ENCODE measurements at regions not wholly inside any gene's neighbourhood (a gene's known extent, or its start where the extent isn't known, plus 50 kb on each side); places are given as distances from the start of the nearest gene placed in this dataset.

DNA sequence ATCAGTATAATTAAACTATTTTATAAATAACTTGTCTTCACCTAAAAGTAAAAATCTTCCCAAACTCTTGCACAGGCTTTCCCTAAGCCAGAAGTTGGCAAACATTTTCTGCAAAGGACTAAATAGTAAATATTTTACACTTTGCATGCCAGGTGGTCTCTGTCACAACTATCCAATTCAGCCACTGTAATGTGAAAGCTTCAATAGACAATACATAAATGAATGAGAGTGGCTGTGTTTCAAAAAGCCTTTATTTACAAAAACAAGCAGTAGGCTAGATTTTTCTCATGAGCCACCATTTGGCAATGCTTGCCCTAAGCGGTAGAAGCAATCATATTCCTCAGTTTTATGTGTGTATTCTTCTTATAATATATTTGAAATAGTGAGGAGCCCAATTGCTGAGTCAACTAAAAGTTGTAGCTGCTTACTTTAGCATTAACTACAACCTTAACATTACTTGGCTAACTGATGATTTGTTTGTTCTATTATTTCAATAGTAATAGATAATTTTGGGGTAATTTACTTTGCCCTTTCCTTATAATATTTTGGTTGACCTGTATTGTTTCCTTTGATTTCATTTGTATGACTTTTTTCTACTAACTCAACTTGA, 236.0 kb upstream of the SYT1 start:
- Histone ChIP-seq H3K36me3 (ENCODE audit: low read depth) (no peaks in the 10 kb centered on the region), H3K4me1 (ENCODE audit: low read depth) (no peaks in the 10 kb centered on the region), H3K9me3 (no peaks in the 10 kb centered on the region), H3K4me3 (no peak overlapping the region)
- intact Hi-C loops (cut with DNase I, micrococcal nuclease) = no loop called here
- DNase-seq (no peak), ATAC-seq (no peak)
- TF ChIP-seq, protein P1, sequence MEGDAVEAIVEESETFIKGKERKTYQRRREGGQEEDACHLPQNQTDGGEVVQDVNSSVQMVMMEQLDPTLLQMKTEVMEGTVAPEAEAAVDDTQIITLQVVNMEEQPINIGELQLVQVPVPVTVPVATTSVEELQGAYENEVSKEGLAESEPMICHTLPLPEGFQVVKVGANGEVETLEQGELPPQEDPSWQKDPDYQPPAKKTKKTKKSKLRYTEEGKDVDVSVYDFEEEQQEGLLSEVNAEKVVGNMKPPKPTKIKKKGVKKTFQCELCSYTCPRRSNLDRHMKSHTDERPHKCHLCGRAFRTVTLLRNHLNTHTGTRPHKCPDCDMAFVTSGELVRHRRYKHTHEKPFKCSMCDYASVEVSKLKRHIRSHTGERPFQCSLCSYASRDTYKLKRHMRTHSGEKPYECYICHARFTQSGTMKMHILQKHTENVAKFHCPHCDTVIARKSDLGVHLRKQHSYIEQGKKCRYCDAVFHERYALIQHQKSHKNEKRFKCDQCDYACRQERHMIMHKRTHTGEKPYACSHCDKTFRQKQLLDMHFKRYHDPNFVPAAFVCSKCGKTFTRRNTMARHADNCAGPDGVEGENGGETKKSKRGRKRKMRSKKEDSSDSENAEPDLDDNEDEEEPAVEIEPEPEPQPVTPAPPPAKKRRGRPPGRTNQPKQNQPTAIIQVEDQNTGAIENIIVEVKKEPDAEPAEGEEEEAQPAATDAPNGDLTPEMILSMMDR (IDR thresholded peaks at IDR 0.05) = no peak

DNA sequence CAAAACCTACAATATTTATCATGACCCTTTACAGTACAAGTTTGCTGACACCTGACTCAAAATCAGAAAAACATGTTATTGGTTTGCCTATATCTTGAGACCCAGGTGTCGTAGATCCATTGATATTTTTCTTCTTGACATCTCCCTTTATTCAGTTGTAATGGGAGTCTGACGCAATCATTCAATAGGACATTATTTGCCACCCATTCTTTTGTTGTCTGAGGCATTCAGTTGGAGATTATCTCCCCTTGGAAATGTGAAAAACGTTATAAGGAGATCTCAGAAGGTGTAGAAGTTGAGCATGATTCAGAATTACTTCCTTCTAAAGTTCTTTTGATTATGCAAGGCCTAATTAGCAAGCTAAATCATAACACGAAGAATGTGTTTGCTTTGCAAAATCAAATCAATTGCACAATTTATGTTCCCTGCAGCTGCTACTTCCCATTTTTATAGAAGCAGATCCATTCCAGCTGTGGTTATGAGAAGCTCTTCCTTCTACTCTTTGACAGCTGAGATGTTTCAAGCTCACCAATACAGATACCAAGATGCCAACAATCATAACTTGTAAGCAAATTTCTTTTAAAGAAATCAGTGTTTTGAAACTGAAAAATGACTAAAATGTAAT, 228.2 kb upstream of the SYT1 start:
- H3K4me1 ChIP-seq (ENCODE audit: low read depth) = no peaks in the 10 kb centered on the region
- ATAC-seq = no peak

DNA sequence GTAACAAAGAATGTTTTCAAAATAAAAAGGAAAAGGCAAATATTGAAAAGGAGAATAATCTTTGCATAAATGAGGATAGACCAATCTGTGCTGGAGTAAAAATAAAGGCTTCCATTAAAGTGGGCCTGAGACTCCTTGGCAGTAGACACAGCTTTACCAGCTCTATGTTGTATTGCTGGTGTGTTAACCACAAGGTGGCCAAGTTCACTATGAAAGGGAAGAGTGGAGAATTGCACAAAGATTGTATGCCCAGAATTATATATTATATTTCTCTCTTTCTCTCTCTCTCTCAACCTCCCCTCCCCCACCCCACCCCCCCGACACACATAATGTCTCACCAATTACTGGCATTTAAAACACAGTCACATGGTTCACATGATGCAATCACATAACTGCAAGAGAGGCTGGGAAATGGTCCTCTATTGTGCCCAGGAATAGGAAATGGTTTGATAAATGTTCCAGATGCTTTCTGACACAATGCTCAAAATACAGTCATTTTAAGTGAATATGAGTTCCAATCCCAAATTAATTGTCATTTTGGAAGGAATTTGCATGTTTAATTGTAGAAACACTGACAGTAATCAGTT, 222.6 kb upstream of the SYT1 start:
- H3K36me3 ChIP-seq (ENCODE audit: low read depth) = no peaks in the 10 kb centered on the region
- H3K4me1 ChIP-seq (ENCODE audit: low read depth) = no peaks in the 10 kb centered on the region
- DNase-seq = no peak
- intact Hi-C loops (cut with DNase I, micrococcal nuclease) = no loop called here
- TF ChIP-seq, protein P1 (IDR thresholded peaks at IDR 0.05) = no peak
- no peak overlapping the region for H3K4me3 ChIP-seq
- H3K9me3 ChIP-seq = no peaks in the 10 kb centered on the region
- no peak for ATAC-seq

More for the DNA sequence above, 228.2 kb upstream of the SYT1 start:
- intact Hi-C loops (cut with DNase I, micrococcal nuclease) = no loop called here
- DNase-seq = no peak
- no peaks in the 10 kb centered on the region for H3K9me3 ChIP-seq
- TF ChIP-seq, protein P1 (IDR thresholded peaks at IDR 0.05) = no peak
- no peaks in the 10 kb centered on the region for H3K36me3 ChIP-seq (ENCODE audit: low read depth)
- no peak overlapping the region for H3K4me3 ChIP-seq

DNA sequence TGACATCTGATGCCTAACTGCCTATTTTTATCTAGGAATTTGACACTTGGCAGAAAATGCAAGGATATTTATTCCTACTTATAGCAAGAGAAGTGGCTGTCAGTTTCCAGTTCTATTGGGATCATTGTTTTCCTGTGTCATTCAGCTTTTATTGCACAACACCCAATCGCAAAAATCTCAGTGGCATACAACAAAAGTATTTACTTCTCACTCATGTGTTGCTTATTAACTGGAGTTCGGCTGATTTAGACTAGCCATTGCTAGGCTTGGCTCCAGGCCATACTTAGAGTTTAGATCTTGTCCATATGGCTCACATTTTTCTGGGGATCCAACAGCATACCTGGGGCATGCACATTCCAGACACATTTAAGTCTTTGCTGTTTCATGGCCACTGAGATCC, 218.6 kb upstream of the SYT1 start:
- intact Hi-C loops (cut with DNase I, micrococcal nuclease) = no loop called here
- no peak overlapping the region for H3K4me3 ChIP-seq
- H3K36me3 ChIP-seq (ENCODE audit: low read depth) = no peaks in the 10 kb centered on the region
- DNase-seq = no peak
- ATAC-seq = no peak
- H3K4me1 ChIP-seq (ENCODE audit: low read depth) = no peaks in the 10 kb centered on the region
- TF ChIP-seq, protein P1 (IDR thresholded peaks at IDR 0.05) = no peak
- H3K9me3 ChIP-seq = no peaks in the 10 kb centered on the region

DNA sequence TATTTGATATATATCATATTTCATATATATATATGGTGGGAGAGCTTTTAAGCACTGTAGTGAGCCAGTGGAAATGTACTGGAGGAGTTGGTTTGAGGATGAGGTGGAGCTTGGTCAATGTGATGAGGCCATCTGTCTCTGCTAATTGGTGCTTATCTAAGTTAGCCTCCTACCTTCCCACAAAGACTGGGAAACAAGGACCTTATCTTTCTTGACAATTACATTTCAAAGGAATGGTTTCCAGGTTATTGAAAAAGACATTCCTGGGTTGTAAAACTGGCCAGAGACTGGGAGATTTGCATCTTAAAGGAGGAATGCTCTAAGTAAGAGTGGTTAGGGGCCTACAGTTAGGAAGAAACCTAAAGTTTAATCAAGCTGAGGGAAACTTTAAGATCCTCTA, 212.8 kb upstream of the SYT1 start:
- no peak for ATAC-seq
- Histone ChIP-seq H3K9me3 (no peaks in the 10 kb centered on the region), H3K4me3 (no peak overlapping the region), H3K36me3 (ENCODE audit: low read depth) (no peaks in the 10 kb centered on the region), H3K4me1 (ENCODE audit: low read depth) (no peaks in the 10 kb centered on the region)
- DNase-seq = no peak
- intact Hi-C loops (cut with DNase I, micrococcal nuclease) = no loop called here
- TF ChIP-seq, protein P1 (IDR thresholded peaks at IDR 0.05) = no peak
